GM12874 (cell line): ENCODE measurements at regions not wholly inside any gene's neighbourhood (a gene's known extent, or its start where the extent isn't known, plus 50 kb on each side); places are given as distances from the start of the nearest gene placed in this dataset.

Experiments
- CTCF ChIP-seq: IDR thresholded peaks from 2 replicates; pipeline ENCODE4 v1.5.1; 2011; ENCODE audit warnings: low read depth, mild to moderate bottlenecking, control low read depth, low read length, moderate library complexity; ENCODE audit not compliant: insufficient read depth

- no peak for TF ChIP-seq CTCF
These were observed 251.3 kb upstream of the HES1 start for GRCh38 chr3:193884652-193885051.

DNA sequence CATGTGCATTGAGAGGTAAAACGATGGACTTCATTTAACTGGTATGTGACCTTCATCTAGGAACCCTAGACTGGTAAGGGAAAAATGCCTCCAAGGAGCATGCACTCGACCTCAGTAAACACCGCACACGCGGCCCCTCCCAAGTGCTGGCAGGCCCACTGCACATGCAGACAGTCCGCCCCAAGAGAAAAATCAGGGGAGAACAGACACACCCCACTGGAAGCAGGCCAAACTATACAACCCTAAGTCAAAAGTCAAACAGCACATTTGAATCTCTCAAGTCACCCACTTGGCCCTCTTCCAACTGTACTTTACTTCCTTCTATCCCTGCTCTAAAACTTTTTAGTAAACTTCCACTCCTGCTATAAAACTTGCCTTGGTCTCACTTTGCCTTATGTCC lies 250.1 kb upstream of the HES1 start:
- TF ChIP-seq CTCF: no peak

DNA sequence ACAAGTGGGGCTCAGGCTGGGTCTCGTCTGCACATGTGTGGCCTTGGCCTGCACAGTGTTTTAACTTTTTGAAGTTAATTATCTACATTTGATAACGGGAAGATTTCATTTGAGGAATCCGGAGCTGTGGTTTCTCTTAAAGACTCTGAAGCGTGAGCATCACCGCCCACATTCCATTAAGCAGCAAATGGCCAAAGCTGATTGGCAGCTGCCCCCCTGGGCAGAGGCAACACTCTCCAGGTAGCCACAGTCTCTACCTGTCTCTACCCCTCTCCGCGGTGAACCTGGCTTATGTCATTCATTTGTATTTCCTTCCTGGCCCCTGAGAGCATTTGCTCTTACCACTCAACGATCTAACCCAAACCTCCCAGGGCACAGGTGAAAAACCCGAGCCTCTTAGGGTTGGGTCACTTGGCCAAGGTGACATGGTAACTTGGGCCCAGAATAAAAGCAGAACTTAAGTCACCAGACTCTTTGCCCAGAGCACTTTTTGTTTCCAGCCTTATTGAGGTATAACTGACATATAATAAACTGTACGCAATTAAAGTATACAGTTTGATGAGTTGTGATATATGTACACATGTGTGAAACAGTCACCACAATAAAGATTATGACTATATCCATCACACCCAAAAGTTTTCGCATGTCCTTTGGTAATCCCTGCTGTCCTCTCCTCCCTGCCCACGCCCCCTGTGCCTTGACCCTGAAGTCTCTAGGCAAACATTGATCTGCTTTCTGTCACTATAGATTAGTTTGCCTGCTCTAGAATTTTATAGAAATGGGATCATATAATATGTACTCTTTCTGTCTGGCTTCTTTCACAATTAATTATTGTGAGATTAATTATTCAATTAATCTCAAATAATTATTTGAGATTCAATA lies 245.7 kb upstream of the HES1 start:
- no peak for TF ChIP-seq CTCF

- no peak for TF ChIP-seq CTCF
These were observed 241.7 kb upstream of the HES1 start for GRCh38 chr3:193894121-193894863.

DNA sequence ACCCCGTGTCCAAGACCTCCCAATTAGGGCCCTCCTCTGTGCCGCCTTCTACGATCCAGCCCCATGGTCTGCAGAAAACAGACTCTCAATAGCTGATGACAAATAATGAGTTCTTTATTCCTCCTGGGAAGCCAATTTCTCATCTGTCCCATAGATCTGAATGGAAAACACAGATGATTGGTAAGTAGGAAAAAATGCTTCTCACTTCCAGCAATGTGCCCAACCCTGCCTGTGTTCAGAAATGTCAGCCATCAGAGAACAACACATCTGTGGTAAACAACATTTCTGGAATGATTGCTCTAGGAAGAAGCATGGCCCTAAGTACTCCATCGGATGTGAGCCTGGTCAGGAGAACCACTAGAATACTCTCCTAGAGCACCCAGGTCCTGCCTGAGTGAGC lies 240.5 kb upstream of the HES1 start:
- no peak for TF ChIP-seq CTCF

GRCh38 chr3:193896419-193896818 lies 239.5 kb upstream of the HES1 start:
- TF ChIP-seq CTCF: no peak

DNA sequence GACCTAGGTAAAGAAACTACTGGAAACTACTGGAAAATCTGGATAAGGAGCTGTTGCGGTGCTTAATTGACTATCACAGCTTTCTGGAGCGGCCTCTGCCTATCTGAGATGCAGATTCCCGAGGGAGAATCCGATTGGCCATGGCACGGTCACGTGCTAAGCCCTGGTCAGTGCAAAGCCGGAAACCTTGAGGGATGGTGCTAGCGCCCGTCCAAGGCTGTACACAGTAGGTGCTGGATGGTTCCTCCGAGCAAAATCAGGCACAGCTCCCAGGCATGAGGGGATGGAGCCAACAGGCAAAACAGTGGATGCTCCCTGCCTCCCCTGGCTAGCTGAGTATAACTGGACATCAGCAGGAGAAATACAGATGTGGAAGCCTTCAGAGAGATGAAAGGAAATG lies 238.7 kb upstream of the HES1 start:
- TF ChIP-seq CTCF: no peak
